RWPE2 (cell line): ENCODE measurements at regions not wholly inside any gene's neighbourhood (a gene's known extent, or its start where the extent isn't known, plus 50 kb on each side); places are given as distances from the start of the nearest gene placed in this dataset.

ENCODE experiments used
- ATAC-seq: fragments of 200-7000 bp; cut with Tn5 transposase; 3 replicates; pipeline ENCODE4 v1.9.1; 2021; ENCODE audit warnings: low read depth
- DNase-seq: peaks from one replicate; pipeline ENCODE4 v3.0.0-alpha.2; 2020; ENCODE audit warnings: low spot score
- H3K27ac ChIP-seq: fragments of 450-650 bp; 2 replicates; pipeline ENCODE4 v1.5.1; 2017; ENCODE audit warnings: mild to moderate bottlenecking; ENCODE audit not compliant: poor library complexity, severe bottlenecking
- H3K27me3 ChIP-seq: fragments of 250-450 bp; sonication (Bioruptor Pico); 2 replicates; pipeline ENCODE4 v1.5.1; 2021; ENCODE audit warnings: mild to moderate bottlenecking, moderate library complexity; ENCODE audit not compliant: insufficient read depth, poor library complexity, severe bottlenecking
- H3K36me3 ChIP-seq: fragments of 250-450 bp; sonication (Bioruptor Pico); 2 replicates; pipeline ENCODE4 v1.5.1; 2020; ENCODE audit warnings: low read depth, mild to moderate bottlenecking, moderate library complexity
- H3K4me1 ChIP-seq: fragments of 250-450 bp; sonication (Bioruptor Pico); 2 replicates; pipeline ENCODE4 v1.5.1; 2021; ENCODE audit warnings: mild to moderate bottlenecking, moderate library complexity; ENCODE audit not compliant: insufficient read depth, poor library complexity, severe bottlenecking
- H3K4me3 ChIP-seq: fragments of 250-450 bp; sonication (Bioruptor Pico); 2 replicates; pipeline ENCODE4 v1.5.1; 2021; ENCODE audit warnings: mild to moderate bottlenecking, moderate library complexity; ENCODE audit not compliant: severe bottlenecking
- H3K9me3 ChIP-seq: fragments of 250-450 bp; sonication (Bioruptor Pico); 2 replicates; pipeline ENCODE4 v1.5.1; 2021; ENCODE audit warnings: mild to moderate bottlenecking, moderate library complexity; ENCODE audit not compliant: severe bottlenecking
- TF ChIP-seq, protein P1 (sequence below): fragments of 450-650 bp; IDR thresholded peaks from one replicate; pipeline ENCODE4 v1.5.1; 2017; ENCODE audit warnings: mild to moderate bottlenecking, moderate library complexity; ENCODE audit not compliant: poor library complexity, severe bottlenecking

DNA sequence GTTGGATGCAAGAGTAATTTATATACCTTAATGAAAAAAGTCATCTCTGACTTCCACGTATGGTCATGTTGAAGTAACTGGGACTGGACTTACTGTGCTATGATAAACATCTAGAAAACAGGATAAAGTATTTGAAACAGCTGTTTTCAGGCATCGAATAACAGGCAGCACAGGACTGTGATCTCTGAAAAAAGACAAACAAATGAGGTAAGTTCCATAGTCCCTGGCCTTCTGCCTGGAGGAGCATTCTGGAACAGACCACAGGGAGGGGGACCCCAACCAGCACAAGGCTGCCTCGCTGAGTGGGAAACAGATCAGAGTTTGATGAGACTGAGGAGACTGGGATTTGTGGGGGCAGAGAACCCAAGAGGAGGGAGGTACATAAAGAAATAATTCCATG is 89.1 kb upstream of the HABP2 start:
- no peaks in the 10 kb centered on the region for H3K4me1 ChIP-seq
- no peak overlapping the region for H3K4me3 ChIP-seq
- H3K27ac ChIP-seq: no peak overlapping the region
- peaks cover 25% of the 10 kb centered on the region for H3K27me3 ChIP-seq
- DNase-seq: no peak
- no peaks in the 10 kb centered on the region for H3K9me3 ChIP-seq
- TF ChIP-seq, protein P1, sequence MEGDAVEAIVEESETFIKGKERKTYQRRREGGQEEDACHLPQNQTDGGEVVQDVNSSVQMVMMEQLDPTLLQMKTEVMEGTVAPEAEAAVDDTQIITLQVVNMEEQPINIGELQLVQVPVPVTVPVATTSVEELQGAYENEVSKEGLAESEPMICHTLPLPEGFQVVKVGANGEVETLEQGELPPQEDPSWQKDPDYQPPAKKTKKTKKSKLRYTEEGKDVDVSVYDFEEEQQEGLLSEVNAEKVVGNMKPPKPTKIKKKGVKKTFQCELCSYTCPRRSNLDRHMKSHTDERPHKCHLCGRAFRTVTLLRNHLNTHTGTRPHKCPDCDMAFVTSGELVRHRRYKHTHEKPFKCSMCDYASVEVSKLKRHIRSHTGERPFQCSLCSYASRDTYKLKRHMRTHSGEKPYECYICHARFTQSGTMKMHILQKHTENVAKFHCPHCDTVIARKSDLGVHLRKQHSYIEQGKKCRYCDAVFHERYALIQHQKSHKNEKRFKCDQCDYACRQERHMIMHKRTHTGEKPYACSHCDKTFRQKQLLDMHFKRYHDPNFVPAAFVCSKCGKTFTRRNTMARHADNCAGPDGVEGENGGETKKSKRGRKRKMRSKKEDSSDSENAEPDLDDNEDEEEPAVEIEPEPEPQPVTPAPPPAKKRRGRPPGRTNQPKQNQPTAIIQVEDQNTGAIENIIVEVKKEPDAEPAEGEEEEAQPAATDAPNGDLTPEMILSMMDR: no peak
- no peak for ATAC-seq
- H3K36me3 ChIP-seq: no peaks in the 10 kb centered on the region

DNA sequence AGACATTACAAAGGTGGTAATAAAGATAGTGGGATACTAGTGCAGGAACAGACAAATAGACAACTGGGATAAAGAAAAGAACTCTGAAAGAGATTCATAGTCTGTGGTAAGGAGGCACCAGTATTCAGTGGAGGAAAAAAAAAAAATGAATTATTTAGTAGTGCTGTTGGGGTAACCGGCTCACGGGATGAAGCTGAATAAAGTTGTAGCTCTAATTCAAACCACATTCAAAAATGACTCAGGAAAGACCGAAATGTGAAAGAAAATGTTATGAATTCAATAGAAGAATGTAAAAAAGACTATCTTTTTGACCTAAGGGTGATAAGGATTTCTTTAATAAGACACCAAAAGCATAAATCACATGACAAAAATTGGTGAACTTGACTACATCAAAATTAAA is 83.1 kb upstream of the HABP2 start:
- peaks cover 3% of the 10 kb centered on the region for H3K27me3 ChIP-seq
- no peaks in the 10 kb centered on the region for H3K36me3 ChIP-seq
- ATAC-seq (no peak), DNase-seq (no peak)
- no peaks in the 10 kb centered on the region for H3K9me3 ChIP-seq
- H3K27ac ChIP-seq: no peak overlapping the region
- TF ChIP-seq, protein P1: no peak
- no peak overlapping the region for H3K4me3 ChIP-seq
- H3K4me1 ChIP-seq: no peaks in the 10 kb centered on the region

DNA sequence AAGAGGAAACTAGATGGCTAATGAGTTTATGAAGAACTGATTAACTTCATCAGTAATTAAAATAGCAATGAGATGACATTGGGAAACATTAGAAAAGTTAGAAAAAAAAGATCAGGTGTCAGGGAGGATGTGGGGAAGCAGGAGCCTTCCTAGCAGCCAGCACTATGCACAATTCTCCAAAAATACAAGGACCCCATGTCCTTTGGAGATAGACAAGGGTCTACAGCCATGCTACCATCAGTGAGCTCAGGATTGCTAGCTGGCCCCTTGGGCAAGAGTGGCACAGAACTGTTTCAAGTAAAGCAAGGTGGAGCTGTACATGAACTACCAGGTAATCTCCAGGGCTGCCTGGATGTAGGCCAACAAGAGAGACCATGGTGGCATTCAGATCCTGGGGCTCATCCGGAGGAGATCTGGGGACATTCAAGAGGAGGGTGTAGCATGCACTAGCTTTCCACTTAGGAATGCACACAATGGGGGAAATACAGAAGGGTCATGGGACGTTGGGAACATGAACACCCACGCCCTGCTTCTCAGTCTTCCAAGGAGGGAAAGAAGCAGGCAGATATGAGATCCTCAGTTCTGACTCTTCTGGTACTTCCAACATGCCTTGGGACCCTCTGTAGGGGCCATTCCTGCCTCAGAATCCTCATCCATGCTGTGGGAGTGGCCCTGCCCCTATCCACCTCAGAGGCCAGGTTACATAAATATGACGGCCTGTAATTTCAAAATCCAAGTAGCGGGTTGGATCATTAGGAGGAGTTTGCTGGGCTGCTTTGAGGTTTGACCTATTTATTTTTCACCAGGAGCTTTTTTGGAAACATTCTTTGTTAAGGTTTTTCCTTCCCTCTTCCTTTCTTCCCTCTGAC is 82.2 kb upstream of the HABP2 start:
- Histone ChIP-seq H3K27me3 (peaks cover 3% of the 10 kb centered on the region), H3K36me3 (no peaks in the 10 kb centered on the region), H3K4me3 (no peak overlapping the region), H3K9me3 (no peaks in the 10 kb centered on the region), H3K27ac (no peak overlapping the region), H3K4me1 (peaks cover 3% of the 10 kb centered on the region)
- ATAC-seq (no peak), DNase-seq (no peak)
- TF ChIP-seq, protein P1: no peak

DNA sequence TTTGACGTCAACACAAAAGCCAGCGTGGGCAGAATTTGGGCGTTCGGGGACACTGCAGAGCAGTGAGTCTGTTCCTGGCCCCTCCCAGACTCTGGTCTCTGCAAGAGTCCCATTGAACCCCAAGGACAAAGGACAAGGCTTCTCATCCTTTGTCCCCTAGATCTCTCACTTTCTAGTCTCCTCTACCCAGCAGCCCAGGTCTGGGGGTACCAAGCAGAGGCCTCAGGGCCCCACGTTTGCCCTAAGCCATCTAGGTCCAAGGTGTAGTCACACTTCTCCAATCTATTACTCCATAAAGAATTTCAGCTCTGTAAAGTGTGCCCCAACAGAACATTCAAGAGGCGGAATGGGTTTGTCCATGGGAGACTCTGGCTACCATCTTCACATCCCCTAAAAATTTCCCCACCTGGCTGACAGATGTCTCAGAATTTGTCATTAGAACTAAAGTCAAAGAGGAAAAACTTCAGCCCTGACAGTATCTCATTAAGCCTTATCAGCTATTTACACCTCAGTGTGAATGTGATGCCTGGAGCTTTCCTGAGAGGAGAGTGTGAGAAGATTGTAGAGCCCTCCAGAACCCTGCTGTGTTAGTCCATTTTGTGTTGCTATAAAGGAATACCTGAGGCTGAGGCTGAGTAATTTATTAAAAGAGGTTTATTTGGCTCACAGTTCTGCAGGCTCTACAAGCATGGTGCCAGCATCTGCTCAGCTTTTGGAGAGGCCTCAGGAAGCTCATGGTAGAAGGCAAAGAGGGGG is 81.4 kb upstream of the HABP2 start:
- Histone ChIP-seq H3K27me3 (peaks cover 3% of the 10 kb centered on the region), H3K27ac (no peak overlapping the region), H3K4me1 (peaks cover 3% of the 10 kb centered on the region), H3K4me3 (no peak overlapping the region), H3K9me3 (no peaks in the 10 kb centered on the region), H3K36me3 (no peaks in the 10 kb centered on the region)
- no peak for ATAC-seq
- TF ChIP-seq, protein P1: no peak
- DNase-seq: no peak
